B cell (primary cell): ENCODE measurements at regions not wholly inside any gene's neighbourhood (a gene's known extent, or its start where the extent isn't known, plus 50 kb on each side); places are given as distances from the start of the nearest gene placed in this dataset.

Experiments
- EZH2 ChIP-seq: IDR thresholded peaks from 2 replicates; pipeline ENCODE4 v1.6.1; 2012; ENCODE audit warnings: borderline replicate concordance, low read depth, mild to moderate bottlenecking, moderate library complexity, low read length; ENCODE audit not compliant: insufficient read depth, poor library complexity, severe bottlenecking
- TF ChIP-seq, protein P1 (sequence below): fragments of 200-600 bp; IDR thresholded peaks from one replicate; pipeline ENCODE4 v1.8.0; 2022; ENCODE audit warnings: antibody characterized with exemption, mild to moderate bottlenecking

DNA sequence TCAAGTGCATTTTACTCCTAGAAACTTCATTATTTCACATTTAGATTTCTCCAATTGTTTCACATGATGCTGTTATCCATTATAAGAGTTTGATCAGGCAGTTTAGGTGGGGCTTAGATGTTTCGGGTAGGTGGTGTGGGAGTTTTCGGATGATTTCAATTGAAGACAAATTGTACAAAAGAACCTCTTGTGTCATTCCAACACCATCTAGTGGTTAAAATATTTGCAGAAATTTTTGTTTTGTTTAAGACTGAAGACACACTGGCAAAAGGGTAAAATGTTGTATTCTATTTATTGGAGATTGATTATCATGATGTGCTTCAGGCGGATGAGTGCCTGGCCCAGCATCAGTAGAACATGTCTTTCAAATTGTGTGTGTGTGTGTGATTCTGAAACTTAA, 212.7 kb downstream of the SH3BGRL start:
- TF ChIP-seq, protein P1, sequence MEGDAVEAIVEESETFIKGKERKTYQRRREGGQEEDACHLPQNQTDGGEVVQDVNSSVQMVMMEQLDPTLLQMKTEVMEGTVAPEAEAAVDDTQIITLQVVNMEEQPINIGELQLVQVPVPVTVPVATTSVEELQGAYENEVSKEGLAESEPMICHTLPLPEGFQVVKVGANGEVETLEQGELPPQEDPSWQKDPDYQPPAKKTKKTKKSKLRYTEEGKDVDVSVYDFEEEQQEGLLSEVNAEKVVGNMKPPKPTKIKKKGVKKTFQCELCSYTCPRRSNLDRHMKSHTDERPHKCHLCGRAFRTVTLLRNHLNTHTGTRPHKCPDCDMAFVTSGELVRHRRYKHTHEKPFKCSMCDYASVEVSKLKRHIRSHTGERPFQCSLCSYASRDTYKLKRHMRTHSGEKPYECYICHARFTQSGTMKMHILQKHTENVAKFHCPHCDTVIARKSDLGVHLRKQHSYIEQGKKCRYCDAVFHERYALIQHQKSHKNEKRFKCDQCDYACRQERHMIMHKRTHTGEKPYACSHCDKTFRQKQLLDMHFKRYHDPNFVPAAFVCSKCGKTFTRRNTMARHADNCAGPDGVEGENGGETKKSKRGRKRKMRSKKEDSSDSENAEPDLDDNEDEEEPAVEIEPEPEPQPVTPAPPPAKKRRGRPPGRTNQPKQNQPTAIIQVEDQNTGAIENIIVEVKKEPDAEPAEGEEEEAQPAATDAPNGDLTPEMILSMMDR = no peak
- no peak for TF ChIP-seq EZH2
